C4-2B (cell line): ENCODE measurements at regions not wholly inside any gene's neighbourhood (a gene's known extent, or its start where the extent isn't known, plus 50 kb on each side); places are given as distances from the start of the nearest gene placed in this dataset.

Source experiments
- ZFX ChIP-seq: fragments of 450-650 bp; IDR thresholded peaks from 2 replicates; pipeline ENCODE4 v1.6.1; 2017
- TF ChIP-seq, protein P1 (sequence below): fragments of 450-650 bp; conservative IDR thresholded peaks from 2 replicates; pipeline ENCODE4 v1.5.1; 2017; ENCODE audit warnings: mild to moderate bottlenecking

DNA sequence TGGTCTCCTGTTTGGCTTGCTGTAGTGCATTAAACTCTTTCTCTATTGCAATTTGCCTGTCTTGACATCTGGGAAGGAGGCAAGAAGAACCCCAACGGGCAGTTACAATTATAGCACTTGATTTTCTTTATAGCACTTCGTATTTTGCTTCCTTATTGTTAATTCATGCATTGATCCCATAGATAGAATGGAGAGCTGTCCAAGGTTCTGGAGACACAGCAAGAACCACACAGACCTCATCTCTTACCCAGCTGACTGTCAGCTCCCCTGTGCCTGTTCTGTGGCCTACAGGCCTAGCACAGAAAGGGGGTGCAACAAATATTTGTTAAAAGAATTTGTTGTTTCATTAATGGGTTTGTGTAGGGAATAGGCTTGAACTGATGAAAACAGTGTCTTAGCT lies 194.3 kb downstream of the GALNT1 start:
- TF ChIP-seq, protein P1, sequence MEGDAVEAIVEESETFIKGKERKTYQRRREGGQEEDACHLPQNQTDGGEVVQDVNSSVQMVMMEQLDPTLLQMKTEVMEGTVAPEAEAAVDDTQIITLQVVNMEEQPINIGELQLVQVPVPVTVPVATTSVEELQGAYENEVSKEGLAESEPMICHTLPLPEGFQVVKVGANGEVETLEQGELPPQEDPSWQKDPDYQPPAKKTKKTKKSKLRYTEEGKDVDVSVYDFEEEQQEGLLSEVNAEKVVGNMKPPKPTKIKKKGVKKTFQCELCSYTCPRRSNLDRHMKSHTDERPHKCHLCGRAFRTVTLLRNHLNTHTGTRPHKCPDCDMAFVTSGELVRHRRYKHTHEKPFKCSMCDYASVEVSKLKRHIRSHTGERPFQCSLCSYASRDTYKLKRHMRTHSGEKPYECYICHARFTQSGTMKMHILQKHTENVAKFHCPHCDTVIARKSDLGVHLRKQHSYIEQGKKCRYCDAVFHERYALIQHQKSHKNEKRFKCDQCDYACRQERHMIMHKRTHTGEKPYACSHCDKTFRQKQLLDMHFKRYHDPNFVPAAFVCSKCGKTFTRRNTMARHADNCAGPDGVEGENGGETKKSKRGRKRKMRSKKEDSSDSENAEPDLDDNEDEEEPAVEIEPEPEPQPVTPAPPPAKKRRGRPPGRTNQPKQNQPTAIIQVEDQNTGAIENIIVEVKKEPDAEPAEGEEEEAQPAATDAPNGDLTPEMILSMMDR, result no peak
- TF ChIP-seq ZFX, result no peak
